ENCODE measurements at regions not wholly inside any gene's neighbourhood (a gene's known extent, or its start where the extent isn't known, plus 50 kb on each side); places are given as distances from the start of the nearest gene placed in this dataset.
"Not testable (repeated sequence)": the region's sequence is repeated elsewhere in the genome, so short reads cannot be mapped to it uniquely, and the experiment has no call there.

- FAIRE-seq, result no peak
- DNase-seq (ENCODE audit: low spot score in 2 of 2), result no peak
Measured at GRCh38 chr2:139477618-139478017, 697.4 kb upstream of the NXPH2 start.

GRCh38 chr2:139469985-139470384, 689.8 kb upstream of the NXPH2 start:
- FAIRE-seq (no peak), DNase-seq (ENCODE audit: low spot score in 2 of 2) (no peak)

GRCh38 chr2:139465789-139466188, 685.6 kb upstream of the NXPH2 start:
- DNase-seq (ENCODE audit: low spot score in 2 of 2) (no peak), FAIRE-seq (no peak)

GRCh38 chr2:139457873-139458272, 677.7 kb upstream of the NXPH2 start:
- FAIRE-seq (no peak), DNase-seq (ENCODE audit: low spot score in 2 of 2) (no peak)

GRCh38 chr2:139454251-139454650, 674.1 kb upstream of the NXPH2 start:
- FAIRE-seq, result no peak

GRCh38 chr2:139439100-139439499, 658.9 kb upstream of the NXPH2 start:
- DNase-seq (ENCODE audit: low spot score in 2 of 2) (no peak), FAIRE-seq (no peak)

More at GRCh38 chr2:139454251-139454650, 674.1 kb upstream of the NXPH2 start:
- no peak for DNase-seq (ENCODE audit: low spot score in 2 of 2)

- FAIRE-seq, result no peak
- DNase-seq (ENCODE audit: low spot score in 2 of 2), result no peak
Measured at GRCh38 chr2:139438478-139438877, 658.3 kb upstream of the NXPH2 start.

GRCh38 chr2:139427164-139427563, 647.0 kb upstream of the NXPH2 start:
- FAIRE-seq (no peak), DNase-seq (ENCODE audit: low spot score in 2 of 2) (no peak)

GRCh38 chr2:139424101-139424500, 643.9 kb upstream of the NXPH2 start:
- FAIRE-seq (no peak), DNase-seq (ENCODE audit: low spot score in 2 of 2) (no peak)

- no peak for DNase-seq (ENCODE audit: low spot score in 2 of 2)
- no peak for FAIRE-seq
Measured at GRCh38 chr2:139411236-139411635, 631.0 kb upstream of the NXPH2 start.

- not testable (repeated sequence) for FAIRE-seq; DNase-seq (ENCODE audit: low spot score in 2 of 2)
Measured at GRCh38 chr2:139410833-139411174, 630.6 kb upstream of the NXPH2 start.

- DNase-seq (ENCODE audit: low spot score in 2 of 2); FAIRE-seq: not testable (repeated sequence)
Measured at GRCh38 chr2:139410147-139410832, 630.1 kb upstream of the NXPH2 start.

GRCh38 chr2:139409212-139409611, 629.0 kb upstream of the NXPH2 start:
- DNase-seq (ENCODE audit: low spot score in 2 of 2) (no peak), FAIRE-seq (no peak)

- DNase-seq (ENCODE audit: low spot score in 2 of 2) (no peak), FAIRE-seq (no peak)
Measured at GRCh38 chr2:139403948-139404347, 623.8 kb upstream of the NXPH2 start.

- no peak for FAIRE-seq
- DNase-seq (ENCODE audit: low spot score in 2 of 2), result no peak
Measured at GRCh38 chr2:139394801-139395200, 614.6 kb upstream of the NXPH2 start.

GRCh38 chr2:139389391-139389790, 609.2 kb upstream of the NXPH2 start:
- FAIRE-seq (no peak), DNase-seq (ENCODE audit: low spot score in 2 of 2) (no peak)

- DNase-seq (ENCODE audit: low spot score in 2 of 2) (no peak), FAIRE-seq (no peak)
Measured at GRCh38 chr2:139386401-139386800, 606.2 kb upstream of the NXPH2 start.

GRCh38 chr2:139383532-139383931, 603.3 kb upstream of the NXPH2 start:
- DNase-seq (ENCODE audit: low spot score in 2 of 2), result no peak
- no peak for FAIRE-seq

- DNase-seq (ENCODE audit: low spot score in 2 of 2) (no peak), FAIRE-seq (no peak)
Measured at GRCh38 chr2:139380051-139380450, 599.9 kb upstream of the NXPH2 start.

- FAIRE-seq, result no peak
- DNase-seq (ENCODE audit: low spot score in 2 of 2), result no peak
Measured at GRCh38 chr2:139378373-139378772, 598.2 kb upstream of the NXPH2 start.

GRCh38 chr2:139374296-139374850, 594.2 kb upstream of the NXPH2 start:
- FAIRE-seq (no peak), DNase-seq (ENCODE audit: low spot score in 2 of 2) (no peak)

Measured in frontal cortex (tissue), 3 donors.